ENCODE measurements at regions not wholly inside any gene's neighbourhood (a gene's known extent, or its start where the extent isn't known, plus 50 kb on each side); places are given as distances from the start of the nearest gene placed in this dataset.

DNA sequence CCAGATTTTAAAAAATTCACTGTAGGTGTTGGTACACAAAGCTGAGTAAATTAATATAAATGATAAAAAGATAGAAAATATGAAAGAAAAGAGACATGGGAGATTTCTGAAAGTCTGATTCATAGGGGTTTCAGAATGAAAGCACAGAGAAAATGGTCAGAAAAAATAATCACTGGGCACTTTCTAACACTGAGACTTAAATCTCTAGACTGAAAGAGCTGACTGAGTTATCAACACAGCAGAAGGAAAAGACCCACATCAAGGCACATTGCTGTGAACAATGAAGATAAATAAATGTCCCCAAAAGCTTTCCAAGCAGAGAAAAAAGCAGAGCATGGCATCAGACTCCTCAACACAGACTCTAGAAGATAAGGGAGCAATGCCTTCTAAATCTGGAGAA, 277.2 kb downstream of the BCL2 start:
- TF ChIP-seq NR1H2 (CRISPR knock-in tag; IDR thresholded peaks at IDR 0.05) (no peak), CREB1 (IDR thresholded peaks at IDR 0.05) (no peak), CREB1 (CRISPR knock-in tag; IDR thresholded peaks at IDR 0.05) (no peak), RAD21 (CRISPR knock-in tag; conservative IDR thresholded peaks at IDR 0.05 in 1 of 2, IDR thresholded peaks at IDR 0.05 in 1 of 2) (no peak), ETS1 (conservative IDR thresholded peaks at IDR 0.05; ENCODE audit: control insufficient read depth, low read depth, low read length) (no peak), FOXJ3 (CRISPR knock-in tag; IDR thresholded peaks at IDR 0.05) (no peak), SIX5 (IDR thresholded peaks at IDR 0.05; ENCODE audit: borderline replicate concordance in 1 of 2, insufficient read depth in 1 of 2, low read depth in 1 of 2, low read length in 2 of 2) (no peak), POLR2AphosphoS2 (IDR thresholded peaks at IDR 0.05; ENCODE audit: low read length) (no peak), USF2 (CRISPR knock-in tag; IDR thresholded peaks at IDR 0.05) (no peak), POLR2AphosphoS5 (IDR thresholded peaks at IDR 0.05; ENCODE audit: control insufficient read depth, insufficient read depth, low read depth, low read length) (no peak), ZNF121 (CRISPR knock-in tag; conservative IDR thresholded peaks at IDR 0.05) (no peak), ZNF785 (CRISPR knock-in tag; IDR thresholded peaks at IDR 0.05) (no peak), HDAC8 (tag; IDR thresholded peaks at IDR 0.05) (no peak)
- TF ChIP-seq, protein P1, sequence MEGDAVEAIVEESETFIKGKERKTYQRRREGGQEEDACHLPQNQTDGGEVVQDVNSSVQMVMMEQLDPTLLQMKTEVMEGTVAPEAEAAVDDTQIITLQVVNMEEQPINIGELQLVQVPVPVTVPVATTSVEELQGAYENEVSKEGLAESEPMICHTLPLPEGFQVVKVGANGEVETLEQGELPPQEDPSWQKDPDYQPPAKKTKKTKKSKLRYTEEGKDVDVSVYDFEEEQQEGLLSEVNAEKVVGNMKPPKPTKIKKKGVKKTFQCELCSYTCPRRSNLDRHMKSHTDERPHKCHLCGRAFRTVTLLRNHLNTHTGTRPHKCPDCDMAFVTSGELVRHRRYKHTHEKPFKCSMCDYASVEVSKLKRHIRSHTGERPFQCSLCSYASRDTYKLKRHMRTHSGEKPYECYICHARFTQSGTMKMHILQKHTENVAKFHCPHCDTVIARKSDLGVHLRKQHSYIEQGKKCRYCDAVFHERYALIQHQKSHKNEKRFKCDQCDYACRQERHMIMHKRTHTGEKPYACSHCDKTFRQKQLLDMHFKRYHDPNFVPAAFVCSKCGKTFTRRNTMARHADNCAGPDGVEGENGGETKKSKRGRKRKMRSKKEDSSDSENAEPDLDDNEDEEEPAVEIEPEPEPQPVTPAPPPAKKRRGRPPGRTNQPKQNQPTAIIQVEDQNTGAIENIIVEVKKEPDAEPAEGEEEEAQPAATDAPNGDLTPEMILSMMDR (IDR thresholded peaks at IDR 0.05 in 2 of 3, conservative IDR thresholded peaks at IDR 0.05 in 1 of 3; ENCODE audit: insufficient read depth in 2 of 3, low read depth in 1 of 3, low read length in 3 of 3): no peak
